Panc1 (cell line): ENCODE measurements at regions not wholly inside any gene's neighbourhood (a gene's known extent, or its start where the extent isn't known, plus 50 kb on each side); places are given as distances from the start of the nearest gene placed in this dataset.

Experiments
- ATAC-seq: fragments of 200-7000 bp; cut with Tn5 transposase; 2 replicates; pipeline ENCODE4 v1.9.1; 2020; ENCODE audit warnings: mild to moderate bottlenecking, moderate library complexity
- BruUV-seq: library from RNA; stranded (reverse); fragments of 400-500 nt; replicated peaks from 2 replicates; lab custom pipeline; 2021; lab: Mats Ljungman, UMichigan
- CTCF ChIA-PET: fragments of 300-600 bp; sonication (Branson Sonifier 250); formaldehyde crosslinking; loops from one replicate; lab custom pipeline; 2022; ENCODE audit warnings: antibody characterized with exemption; lab: Charles Lee
- POLR2A ChIA-PET: fragments of 300-600 bp; sonication (Branson Sonifier 250); formaldehyde crosslinking; loops from one replicate; lab custom pipeline; 2022; ENCODE audit warnings: antibody characterized with exemption; lab: Charles Lee
- DNase-seq: peaks from one replicate; pipeline ENCODE4 v3.0.0-alpha.2; 2010; ENCODE audit warnings: low read depth, low spot score
- H3K27ac ChIP-seq: 2 replicates; pipeline ENCODE4 v1.5.1; 2011; ENCODE audit warnings: mild to moderate bottlenecking, low read length, inconsistent platforms
- H3K27me3 ChIP-seq: fragments of 200-500 bp; sonication (Bioruptor generic); 2 replicates; pipeline ENCODE4 v1.6.0; 2014; ENCODE audit warnings: low read length, inconsistent platforms; ENCODE audit not compliant: control insufficient read depth, insufficient read depth
- H3K36me3 ChIP-seq: fragments of 200-500 bp; sonication (Bioruptor generic); 2 replicates; pipeline ENCODE4 v1.5.1; 2014; ENCODE audit warnings: inconsistent platforms, mild to moderate bottlenecking, low read length, moderate library complexity; ENCODE audit not compliant: control insufficient read depth, insufficient read depth
- H3K4me1 ChIP-seq: 2 replicates; pipeline ENCODE4 v1.5.1; 2011; ENCODE audit warnings: inconsistent platforms, mild to moderate bottlenecking, low read length, moderate library complexity; ENCODE audit not compliant: control insufficient read depth, insufficient read depth
- H3K4me3 ChIP-seq, 2 experiments: 2 replicates each; pipeline ENCODE4 v1.5.1; 2011 to 2012; ENCODE audit warnings: low read depth in 2 of 2, low read length in 2 of 2, mild to moderate bottlenecking in 2 of 2, inconsistent platforms in 1 of 2, moderate library complexity in 1 of 2
- H3K9me3 ChIP-seq: fragments of 200-500 bp; sonication (Bioruptor generic); 2 replicates; pipeline ENCODE4 v1.5.1; 2014; ENCODE audit warnings: low read depth, mild to moderate bottlenecking, inconsistent platforms, low read length, moderate library complexity; ENCODE audit not compliant: control insufficient read depth, insufficient read depth
- POLR2AphosphoS5 ChIP-seq: IDR thresholded peaks from 2 replicates; pipeline ENCODE4 v1.6.1; 2012; ENCODE audit warnings: mild to moderate bottlenecking, low read depth, low read length, moderate library complexity
- SIN3A ChIP-seq: IDR thresholded peaks from 2 replicates; pipeline ENCODE4 v1.6.1; 2012; ENCODE audit warnings: low read depth, mild to moderate bottlenecking, low read length, moderate library complexity, borderline replicate concordance; ENCODE audit not compliant: insufficient read depth
- TCF7L2 ChIP-seq: IDR thresholded peaks from 2 replicates; pipeline ENCODE4 v1.6.1; 2011; ENCODE audit warnings: mild to moderate bottlenecking, low read depth, low read length, inconsistent platforms
- in situ Hi-C: cut with HindIII; loops from 2 replicates; pipeline ENCODE4 v1.10.0; 2016; ENCODE audit warnings: low sequenced_read_pairs, low pct_unique_long_range_greater_than_20kb
- intact Hi-C: fragments of 100-400 bp; cut with micrococcal nuclease; formaldehyde crosslinking; loops from one replicate; pipeline ENCODE4 v1.10.0; 2022; ENCODE audit not compliant: unreplicated experiment
- TF ChIP-seq, protein P1 (sequence below), 2 experiments: IDR thresholded peaks; 2 replicates each; pipeline ENCODE4 v1.6.1; 2011 to 2012; ENCODE audit warnings: low read depth in 2 of 2, control low read depth in 1 of 2, low read length in 1 of 2, mild to moderate bottlenecking in 1 of 2, moderate library complexity in 1 of 2; ENCODE audit not compliant: insufficient read depth in 1 of 2
- TF ChIP-seq, protein P2 (sequence below): fragments of 450-650 bp; IDR thresholded peaks from 2 replicates; pipeline ENCODE4 v1.5.1; 2017; ENCODE audit warnings: mild to moderate bottlenecking

DNA sequence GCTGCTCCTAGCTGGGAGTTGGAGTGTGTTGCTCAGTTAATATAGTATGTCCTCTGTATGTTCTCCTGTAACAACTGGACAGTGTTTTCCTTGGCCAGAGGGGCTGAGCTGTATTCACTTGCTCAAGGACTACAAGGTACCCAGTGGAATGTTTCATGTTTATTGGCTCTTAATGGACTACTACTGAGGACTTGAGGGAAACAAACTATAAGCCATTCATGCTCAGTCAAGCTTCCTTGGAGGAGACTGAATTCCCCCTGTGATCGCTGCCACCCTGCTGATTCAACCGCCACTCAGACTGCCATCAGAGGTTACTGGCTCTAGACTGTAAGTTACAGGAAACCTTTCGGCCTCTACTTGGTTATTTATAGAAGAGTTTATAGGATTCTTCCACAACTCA, 166.6 kb downstream of the ZC3H11B start:
- Histone ChIP-seq H3K36me3 (no peaks in the 10 kb centered on the region), H3K4me1 (no peaks in the 10 kb centered on the region), H3K4me3 (no peak overlapping the region), H3K27ac (no peak overlapping the region), H3K27me3 (no peaks in the 10 kb centered on the region), H3K9me3 (no peaks in the 10 kb centered on the region)
- CTCF ChIA-PET, result no interaction called here
- no peak for DNase-seq
- intact Hi-C loops, result no loop called here
- TF ChIP-seq, protein P1, sequence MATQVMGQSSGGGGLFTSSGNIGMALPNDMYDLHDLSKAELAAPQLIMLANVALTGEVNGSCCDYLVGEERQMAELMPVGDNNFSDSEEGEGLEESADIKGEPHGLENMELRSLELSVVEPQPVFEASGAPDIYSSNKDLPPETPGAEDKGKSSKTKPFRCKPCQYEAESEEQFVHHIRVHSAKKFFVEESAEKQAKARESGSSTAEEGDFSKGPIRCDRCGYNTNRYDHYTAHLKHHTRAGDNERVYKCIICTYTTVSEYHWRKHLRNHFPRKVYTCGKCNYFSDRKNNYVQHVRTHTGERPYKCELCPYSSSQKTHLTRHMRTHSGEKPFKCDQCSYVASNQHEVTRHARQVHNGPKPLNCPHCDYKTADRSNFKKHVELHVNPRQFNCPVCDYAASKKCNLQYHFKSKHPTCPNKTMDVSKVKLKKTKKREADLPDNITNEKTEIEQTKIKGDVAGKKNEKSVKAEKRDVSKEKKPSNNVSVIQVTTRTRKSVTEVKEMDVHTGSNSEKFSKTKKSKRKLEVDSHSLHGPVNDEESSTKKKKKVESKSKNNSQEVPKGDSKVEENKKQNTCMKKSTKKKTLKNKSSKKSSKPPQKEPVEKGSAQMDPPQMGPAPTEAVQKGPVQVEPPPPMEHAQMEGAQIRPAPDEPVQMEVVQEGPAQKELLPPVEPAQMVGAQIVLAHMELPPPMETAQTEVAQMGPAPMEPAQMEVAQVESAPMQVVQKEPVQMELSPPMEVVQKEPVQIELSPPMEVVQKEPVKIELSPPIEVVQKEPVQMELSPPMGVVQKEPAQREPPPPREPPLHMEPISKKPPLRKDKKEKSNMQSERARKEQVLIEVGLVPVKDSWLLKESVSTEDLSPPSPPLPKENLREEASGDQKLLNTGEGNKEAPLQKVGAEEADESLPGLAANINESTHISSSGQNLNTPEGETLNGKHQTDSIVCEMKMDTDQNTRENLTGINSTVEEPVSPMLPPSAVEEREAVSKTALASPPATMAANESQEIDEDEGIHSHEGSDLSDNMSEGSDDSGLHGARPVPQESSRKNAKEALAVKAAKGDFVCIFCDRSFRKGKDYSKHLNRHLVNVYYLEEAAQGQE (IDR thresholded peaks at IDR 0.05; ENCODE audit: insufficient read depth in 1 of 2, low read depth in 2 of 2, low read length in 1 of 2), result no peak
- TF ChIP-seq SIN3A, result no peak
- no peak for TF ChIP-seq TCF7L2
- no peak for TF ChIP-seq POLR2AphosphoS5
- TF ChIP-seq, protein P2, sequence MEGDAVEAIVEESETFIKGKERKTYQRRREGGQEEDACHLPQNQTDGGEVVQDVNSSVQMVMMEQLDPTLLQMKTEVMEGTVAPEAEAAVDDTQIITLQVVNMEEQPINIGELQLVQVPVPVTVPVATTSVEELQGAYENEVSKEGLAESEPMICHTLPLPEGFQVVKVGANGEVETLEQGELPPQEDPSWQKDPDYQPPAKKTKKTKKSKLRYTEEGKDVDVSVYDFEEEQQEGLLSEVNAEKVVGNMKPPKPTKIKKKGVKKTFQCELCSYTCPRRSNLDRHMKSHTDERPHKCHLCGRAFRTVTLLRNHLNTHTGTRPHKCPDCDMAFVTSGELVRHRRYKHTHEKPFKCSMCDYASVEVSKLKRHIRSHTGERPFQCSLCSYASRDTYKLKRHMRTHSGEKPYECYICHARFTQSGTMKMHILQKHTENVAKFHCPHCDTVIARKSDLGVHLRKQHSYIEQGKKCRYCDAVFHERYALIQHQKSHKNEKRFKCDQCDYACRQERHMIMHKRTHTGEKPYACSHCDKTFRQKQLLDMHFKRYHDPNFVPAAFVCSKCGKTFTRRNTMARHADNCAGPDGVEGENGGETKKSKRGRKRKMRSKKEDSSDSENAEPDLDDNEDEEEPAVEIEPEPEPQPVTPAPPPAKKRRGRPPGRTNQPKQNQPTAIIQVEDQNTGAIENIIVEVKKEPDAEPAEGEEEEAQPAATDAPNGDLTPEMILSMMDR, result no peak
- POLR2A ChIA-PET, result no interaction called here
- 0 out of 2 replicates have a peak, but pooled peaks have one; percentile 26 for ATAC-seq
- in situ Hi-C loops, result no loop called here
- no TSS peak for BruUV-seq

DNA sequence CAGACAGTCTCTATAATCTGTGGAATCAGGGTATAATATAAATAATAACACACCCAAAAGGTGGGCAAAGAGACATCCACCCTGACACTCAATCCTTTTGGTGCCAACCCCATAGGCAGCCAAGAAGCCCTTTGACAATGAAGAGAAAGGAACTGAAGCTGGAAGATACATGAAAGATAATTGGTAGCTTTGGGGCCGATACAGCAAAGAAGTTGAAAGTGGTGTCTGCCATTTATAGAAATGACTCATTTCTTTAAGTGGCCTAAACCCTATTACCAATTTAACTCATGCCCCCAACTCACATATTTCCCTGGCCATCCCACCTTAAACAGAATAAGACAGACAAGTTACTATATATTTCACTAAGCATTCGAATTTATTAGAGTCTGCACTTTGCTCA, 167.0 kb downstream of the ZC3H11B start:
- Histone ChIP-seq H3K4me1 (no peaks in the 10 kb centered on the region), H3K36me3 (no peaks in the 10 kb centered on the region), H3K27ac (no peak overlapping the region), H3K4me3 (no peak overlapping the region), H3K27me3 (no peaks in the 10 kb centered on the region), H3K9me3 (no peaks in the 10 kb centered on the region)
- CTCF ChIA-PET, result no interaction called here
- BruUV-seq, result no TSS peak
- POLR2A ChIA-PET, result no interaction called here
- intact Hi-C loops (no loop called here), in situ Hi-C loops (no loop called here)
- DNase-seq (no peak), ATAC-seq (no peak)
- TF ChIP-seq POLR2AphosphoS5 (no peak), TCF7L2 (no peak), SIN3A (no peak)
- TF ChIP-seq, protein P2, result no peak
- TF ChIP-seq, protein P1 (IDR thresholded peaks at IDR 0.05; ENCODE audit: insufficient read depth in 1 of 2, low read depth in 2 of 2, low read length in 1 of 2), result no peak
